ENCODE measurements at regions not wholly inside any gene's neighbourhood (a gene's known extent, or its start where the extent isn't known, plus 50 kb on each side); places are given as distances from the start of the nearest gene placed in this dataset.
"Not testable (repeated sequence)": the region's sequence is repeated elsewhere in the genome, so short reads cannot be mapped to it uniquely, and the experiment has no call there.

DNA sequence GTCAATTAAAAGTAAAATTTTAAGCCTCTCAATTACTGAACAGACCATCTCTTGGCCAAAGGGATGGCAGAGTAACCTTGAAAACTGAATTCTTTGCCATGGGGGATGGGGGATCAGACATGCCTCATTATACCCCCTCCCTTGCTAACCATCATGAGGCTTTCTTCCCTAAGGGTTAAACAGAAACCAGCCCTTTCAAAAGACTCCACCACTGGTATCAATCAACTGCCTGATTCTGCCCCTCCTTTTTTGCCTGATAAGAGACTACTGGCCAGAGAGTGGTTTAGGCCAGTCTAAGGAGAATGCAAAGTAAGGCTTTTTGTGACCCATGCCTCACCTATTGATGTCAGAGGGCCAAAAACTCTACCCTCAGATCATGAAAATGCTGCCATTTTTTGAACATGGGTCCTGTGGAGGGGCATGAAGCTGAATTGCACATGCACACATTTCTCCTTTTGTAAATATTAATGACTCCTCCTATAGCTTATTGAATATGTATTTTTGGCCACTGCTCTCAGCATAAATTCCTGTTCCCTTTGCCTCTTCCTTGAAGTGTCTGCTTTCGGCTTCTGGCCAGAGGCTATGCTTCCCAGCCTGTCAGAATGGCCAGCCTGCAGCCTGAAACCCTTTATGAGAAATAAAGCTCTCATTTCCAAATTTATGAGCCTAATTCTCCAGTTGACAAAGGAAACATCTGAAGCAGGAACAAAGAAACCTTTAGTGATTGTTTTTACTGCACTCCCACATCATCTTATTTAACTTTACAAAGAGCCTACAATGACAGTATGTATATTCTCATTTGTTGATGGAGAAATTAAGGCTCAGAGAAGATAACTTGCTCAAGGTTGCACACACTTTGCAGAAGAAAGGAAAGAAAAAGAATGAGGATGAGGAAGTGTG lies 270.7 kb upstream of the CELF4 start:
- DNase-seq (ENCODE audit: low spot score), result no peak

DNA sequence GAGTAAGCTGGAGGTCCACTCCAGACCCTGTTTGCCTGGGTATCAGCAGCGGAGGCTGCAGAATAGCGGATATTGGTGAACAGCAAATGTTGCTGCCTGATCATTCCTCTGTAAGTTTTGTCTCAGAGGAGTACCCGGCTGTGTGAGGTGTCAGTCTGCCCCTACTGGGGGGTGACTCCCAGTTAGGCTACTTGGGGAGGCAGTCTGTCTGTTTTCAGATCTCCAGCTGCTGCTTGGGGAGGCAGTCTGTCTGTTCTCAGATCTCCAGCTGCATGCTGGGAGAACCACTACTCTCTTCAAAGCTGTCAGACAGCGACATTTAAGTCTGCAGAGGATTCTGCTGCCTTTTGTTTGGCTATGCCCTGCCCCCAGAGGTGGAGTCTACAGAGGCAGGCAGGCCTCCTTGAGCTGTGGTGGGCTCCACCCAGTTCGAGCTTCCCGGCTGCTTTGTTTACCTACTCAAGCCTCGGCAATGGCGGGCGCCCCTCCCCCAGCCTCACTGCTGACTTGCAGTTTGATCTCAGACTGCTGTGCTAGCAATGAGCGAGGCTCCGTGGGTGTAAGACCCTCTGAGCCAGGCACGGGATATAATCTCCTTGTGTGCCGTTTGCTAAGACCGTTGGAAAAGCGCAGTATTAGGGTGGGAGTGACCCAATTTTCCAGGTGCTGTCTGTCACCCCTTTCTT lies 266.6 kb upstream of the CELF4 start:
- DNase-seq (ENCODE audit: low spot score), result not testable (repeated sequence)

GRCh38 chr18:37812961-37813360 lies 247.4 kb upstream of the CELF4 start:
- no peak for DNase-seq (ENCODE audit: low spot score)

DNA sequence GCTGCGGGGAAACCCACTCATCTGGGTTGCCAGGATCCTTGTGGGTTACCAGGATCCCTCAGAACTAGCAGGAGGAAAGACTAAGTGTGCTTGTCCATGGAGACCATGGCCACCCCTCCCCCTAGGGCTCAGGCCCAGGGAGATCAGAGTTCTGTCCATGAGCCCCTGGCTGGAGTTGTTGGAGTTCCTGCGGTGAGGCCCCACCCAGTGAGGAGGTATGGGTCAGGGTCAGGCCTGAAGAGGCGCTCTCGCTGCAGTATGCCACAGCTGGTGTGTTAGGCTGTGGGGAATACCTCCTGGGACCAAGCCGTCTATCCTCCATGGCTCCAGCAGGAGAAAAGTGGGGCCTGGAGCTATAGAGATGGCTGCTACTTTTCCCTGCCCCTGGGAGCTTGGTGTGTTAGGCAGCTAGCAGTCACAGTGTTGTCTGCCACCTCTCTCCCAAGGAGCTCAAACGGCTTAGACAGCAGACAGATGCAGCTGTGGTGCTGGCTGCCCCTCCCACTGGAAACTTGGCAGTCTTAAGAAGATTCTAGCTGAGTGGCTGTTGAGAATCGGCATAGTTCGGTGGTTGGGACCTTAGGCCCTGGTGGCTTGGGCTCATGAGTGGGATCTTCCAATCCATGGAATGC lies 240.3 kb upstream of the CELF4 start:
- DNase-seq (ENCODE audit: low spot score), result no peak

DNA sequence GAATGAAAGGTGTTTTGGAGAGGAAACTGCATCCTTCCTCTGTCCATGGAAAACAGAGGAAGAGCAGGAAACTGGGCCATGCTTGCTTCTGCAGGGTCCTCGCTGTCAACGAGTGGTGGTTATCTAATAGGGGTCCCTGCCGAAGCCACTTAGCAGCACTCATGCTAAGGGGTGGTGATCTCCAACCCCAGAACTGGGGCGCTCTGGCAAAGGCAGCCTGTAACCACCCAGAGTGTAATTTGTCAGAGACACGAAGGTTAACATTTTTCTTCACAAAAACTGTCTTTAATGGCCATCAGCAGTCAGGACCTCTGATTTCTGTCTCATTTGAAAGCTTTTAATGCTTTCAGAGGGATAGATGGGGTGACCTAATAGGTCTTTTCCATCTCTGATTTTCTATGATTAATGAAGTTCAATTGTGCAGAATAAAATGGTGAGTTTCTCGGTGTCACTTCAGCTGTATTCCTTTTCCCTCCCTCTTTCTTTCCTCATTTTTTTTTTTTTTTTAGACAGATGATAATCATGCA lies 231.3 kb upstream of the CELF4 start:
- DNase-seq (ENCODE audit: low spot score), result no peak

DNA sequence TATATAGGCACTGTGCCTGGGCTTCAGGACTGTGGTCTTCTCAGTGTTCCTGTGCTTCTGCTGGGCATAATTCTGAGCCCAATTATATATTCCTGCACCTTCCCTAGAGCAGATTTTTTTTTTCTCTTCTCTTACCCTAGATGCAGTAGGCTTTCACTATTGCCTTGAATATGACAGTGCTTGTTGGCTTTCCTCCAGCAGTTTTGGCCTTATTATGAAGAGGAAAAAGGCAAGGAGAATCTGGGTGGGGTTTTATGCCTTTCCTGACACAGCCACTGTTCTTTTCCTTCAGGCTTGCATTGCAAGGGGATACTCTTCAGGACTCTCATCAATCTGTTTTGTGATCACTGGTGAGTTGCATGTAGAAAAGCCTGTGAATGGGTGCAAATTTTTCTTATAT lies 221.9 kb upstream of the CELF4 start:
- DNase-seq (ENCODE audit: low spot score), result no peak

DNA sequence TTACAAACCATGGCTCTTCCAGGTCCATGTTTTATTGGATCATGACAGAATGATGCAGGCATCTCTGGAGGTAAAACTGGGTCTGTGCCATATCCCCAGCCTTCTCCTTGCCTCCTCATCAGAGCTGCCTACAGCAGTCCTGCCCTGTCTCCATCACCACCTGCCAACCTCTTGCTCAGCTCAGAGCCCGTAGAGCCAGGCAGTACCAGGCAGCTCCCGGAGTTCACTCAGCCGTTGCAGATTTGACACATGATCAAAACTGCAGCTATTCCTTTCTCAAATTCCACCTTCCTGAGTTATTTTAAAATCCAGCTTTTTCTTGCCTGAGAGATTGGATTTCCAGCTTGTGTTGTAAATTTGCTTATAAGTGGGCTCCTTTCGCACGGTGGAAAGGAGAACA lies 218.2 kb upstream of the CELF4 start:
- no peak for DNase-seq (ENCODE audit: low spot score)

GRCh38 chr18:37779220-37779619 lies 213.6 kb upstream of the CELF4 start:
- DNase-seq (ENCODE audit: low spot score), result no peak

GRCh38 chr18:37778417-37779165 lies 213.0 kb upstream of the CELF4 start:
- peak; percentile 53 for DNase-seq (ENCODE audit: low spot score)

DNA sequence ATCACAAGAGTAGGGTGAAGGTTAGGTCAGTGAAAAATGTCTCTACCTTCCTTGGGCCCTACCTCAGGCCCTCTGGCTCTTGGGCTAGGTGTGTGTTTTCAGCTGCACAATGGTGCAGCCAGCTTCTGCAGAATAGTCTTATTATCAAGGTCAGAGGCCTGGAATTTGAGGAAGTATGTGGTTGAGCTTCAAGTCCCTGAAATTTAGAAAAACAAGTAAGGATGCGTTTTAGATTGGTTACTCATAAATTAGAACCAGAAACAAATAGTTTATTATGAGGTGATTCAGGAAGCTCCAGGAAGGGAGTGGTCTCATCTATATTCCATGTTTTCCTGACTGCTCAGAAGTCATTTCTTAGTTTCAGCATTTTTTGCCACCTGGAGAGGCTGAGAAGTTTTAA lies 204.2 kb upstream of the CELF4 start:
- no peak for DNase-seq (ENCODE audit: low spot score)

GRCh38 chr18:37764541-37765288 lies 199.1 kb upstream of the CELF4 start:
- no peak for DNase-seq (ENCODE audit: low spot score)

DNA sequence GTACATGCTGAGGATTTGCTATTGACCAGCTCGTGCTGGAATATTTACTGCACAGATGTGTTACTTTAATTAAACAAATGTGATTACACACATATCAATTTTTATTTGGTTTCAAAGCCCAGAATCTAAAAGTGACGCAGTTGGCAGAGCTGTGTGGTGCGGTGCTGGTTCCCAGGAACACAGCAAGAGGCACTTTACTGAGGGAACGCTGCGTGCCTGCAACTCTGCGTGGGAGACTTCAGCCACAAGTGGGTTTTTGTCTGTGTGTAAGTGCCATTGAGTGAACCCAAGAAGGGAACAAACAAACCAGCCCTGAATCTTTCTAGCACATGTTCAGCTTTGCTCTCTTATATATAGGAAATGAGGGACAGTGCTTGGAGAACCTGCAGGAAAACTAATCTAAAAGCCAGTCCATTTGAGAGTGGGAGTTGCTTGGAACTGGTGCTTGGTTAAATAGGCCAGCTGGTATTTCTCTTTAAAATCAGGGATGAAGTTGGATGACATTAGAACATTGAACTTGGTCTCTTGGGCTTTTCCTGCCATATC lies 196.6 kb upstream of the CELF4 start:
- DNase-seq (ENCODE audit: low spot score), result no peak

- DNase-seq (ENCODE audit: low spot score), result no peak
Observed at GRCh38 chr18:37754141-37754540, 188.5 kb upstream of the CELF4 start.

GRCh38 chr18:37742436-37742835 lies 176.8 kb upstream of the CELF4 start:
- DNase-seq (ENCODE audit: low spot score), result no peak

GRCh38 chr18:37741032-37741623 lies 175.5 kb upstream of the CELF4 start:
- DNase-seq (ENCODE audit: low spot score), result no peak

- DNase-seq (ENCODE audit: low spot score), result no peak
Observed at GRCh38 chr18:37734406-37734805, 168.8 kb upstream of the CELF4 start.

DNA sequence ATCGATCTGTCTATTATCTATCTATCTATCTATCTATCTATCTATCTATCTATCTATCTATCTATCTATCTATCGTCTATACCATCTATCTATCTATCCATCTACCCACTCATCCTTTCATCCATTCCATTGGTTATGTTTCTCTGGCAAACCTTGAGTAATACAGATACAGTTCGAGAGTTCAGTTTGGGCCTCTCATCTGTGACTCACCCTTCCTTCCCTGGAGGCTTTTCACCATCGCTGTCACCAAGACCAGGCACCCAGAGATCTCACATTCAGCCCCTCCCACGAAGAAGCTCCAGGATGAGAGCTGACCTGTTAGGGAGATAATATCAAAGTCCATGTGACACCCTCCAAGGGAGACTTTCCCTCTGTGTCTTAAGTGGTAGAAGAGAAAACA lies 164.1 kb upstream of the CELF4 start:
- no peak for DNase-seq (ENCODE audit: low spot score)

GRCh38 chr18:37724206-37724605 lies 158.6 kb upstream of the CELF4 start:
- no peak for DNase-seq (ENCODE audit: low spot score)

DNA sequence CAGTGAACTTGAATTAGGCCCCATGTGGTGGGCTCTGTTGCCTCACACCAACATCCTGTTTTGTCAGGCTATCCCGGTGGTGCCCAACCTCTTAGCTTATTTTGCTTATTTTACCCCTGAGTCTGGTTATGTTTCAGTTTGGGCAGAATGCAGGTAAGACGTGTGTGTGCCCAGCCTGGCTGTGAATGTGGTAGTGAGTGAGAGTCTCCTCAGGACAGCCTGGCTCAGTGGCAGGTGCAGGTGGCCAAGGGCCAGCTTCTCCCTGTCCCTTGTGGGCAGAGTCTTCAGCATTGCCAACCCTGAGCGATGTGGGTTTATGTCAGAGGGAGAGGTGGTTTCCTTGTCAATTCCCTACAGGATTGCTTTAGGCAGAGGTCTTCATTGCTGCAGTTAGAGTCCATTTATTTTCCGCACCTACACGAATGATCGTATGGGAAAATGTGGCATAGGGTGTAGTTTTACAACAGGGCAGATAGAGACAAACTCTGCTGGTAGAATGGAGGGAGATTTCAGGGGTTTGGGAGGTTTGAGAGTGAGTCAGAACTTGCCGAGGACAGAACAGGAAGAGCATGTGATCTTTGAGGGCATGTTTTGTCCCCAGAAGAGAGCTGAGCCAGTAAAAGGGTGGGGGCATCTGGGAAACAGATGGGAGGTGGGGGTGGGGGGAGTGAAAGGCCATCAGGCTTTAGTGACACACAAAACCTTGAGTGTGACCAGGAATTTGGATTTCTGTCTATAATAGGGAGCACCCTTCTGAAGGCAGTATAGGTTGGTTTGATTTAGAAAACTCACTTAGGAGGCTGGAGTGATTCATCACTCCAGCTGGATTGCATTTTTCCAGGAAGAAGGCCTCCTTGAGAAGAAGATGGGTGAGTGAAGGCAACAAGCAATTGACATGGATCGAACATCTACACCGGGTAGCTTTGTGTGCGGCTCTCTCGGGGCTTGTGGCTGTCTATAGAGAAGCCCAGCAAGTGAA lies 156.2 kb upstream of the CELF4 start:
- peak; percentile 10 for DNase-seq (ENCODE audit: low spot score)

Data from kidney capillary endothelial cell (primary cell).